GM12878 (cell line): ENCODE measurements at regions not wholly inside any gene's neighbourhood (a gene's known extent, or its start where the extent isn't known, plus 50 kb on each side); places are given as distances from the start of the nearest gene placed in this dataset.

Experiments
- ATAC-seq: fragments of 200-7000 bp; cut with Tn5 transposase; 3 replicates; pipeline ENCODE4 v1.9.1; 2020; ENCODE audit warnings: mild to moderate bottlenecking, moderate library complexity
- BruUV-seq: library from RNA; stranded (reverse); fragments of 400-500 nt; replicated peaks from 2 replicates; lab custom pipeline; 2021; lab: Mats Ljungman, UMichigan
- CTCF ChIA-PET: fragments of 300-600 bp; sonication (Branson Sonifier 250); formaldehyde crosslinking; extraction: SDS; loops from one replicate; lab custom pipeline; 2021; ENCODE audit warnings: inconsistent platforms; lab: Yijun Ruan, JAX
- POLR2A ChIA-PET: fragments of 350-600 bp; formaldehyde crosslinking; extraction: SDS; loops from one replicate; lab custom pipeline; 2021; ENCODE audit warnings: inconsistent platforms; lab: Charles Lee
- RAD21 ChIA-PET: fragments of 300-600 bp; sonication (Branson Sonifier 250); formaldehyde crosslinking; loops from one replicate; lab custom pipeline; 2023; ENCODE audit warnings: antibody characterized with exemption; ENCODE audit not compliant: unreplicated experiment; lab: Charles Lee
- SMC1A ChIA-PET: fragments of 300-600 bp; sonication (Branson Sonifier 250); formaldehyde crosslinking; loops from one replicate; lab custom pipeline; 2023; ENCODE audit not compliant: unreplicated experiment, uncharacterized antibody; lab: Charles Lee
- DNase-seq: peaks from one replicate; pipeline ENCODE4 v3.0.0-alpha.2; 2011; ENCODE audit warnings: low read depth, low spot score
- FAIRE-seq: peaks from 3 replicates; lab custom pipeline; 2011; peaks lifted over from hg19 to GRCh38; lab: Jason Lieb, UNC
- H2AFZ ChIP-seq: 2 replicates; pipeline ENCODE4 v1.6.0; 2011; ENCODE audit warnings: low read depth, low read length, control low read depth; ENCODE audit not compliant: control insufficient read depth
- H3K27ac ChIP-seq: 2 replicates; pipeline ENCODE4 v1.5.1; 2011; ENCODE audit warnings: control low read depth; ENCODE audit not compliant: control insufficient read depth, insufficient read depth
- H3K27me3 ChIP-seq, 2 experiments: replicated peaks in 1 of 2; 2 replicates each; pipeline versions ENCODE4 v1.6.0 to v1.6.1; 2011; ENCODE audit warnings: low read length in 1 of 2; ENCODE audit not compliant: control insufficient read depth in 2 of 2, insufficient read depth in 2 of 2
- H3K36me3 ChIP-seq, 2 experiments: 2 replicates each; pipeline ENCODE4 v1.5.1; 2011; ENCODE audit warnings: low read length in 1 of 2; ENCODE audit not compliant: control insufficient read depth in 2 of 2, insufficient read depth in 2 of 2
- H3K4me1 ChIP-seq: 2 replicates; pipeline ENCODE4 v1.6.1; 2011; ENCODE audit warnings: mild to moderate bottlenecking, low read length, moderate library complexity, mixed read lengths; ENCODE audit not compliant: control insufficient read depth, insufficient read depth
- H3K4me2 ChIP-seq: 2 replicates; pipeline ENCODE4 v1.6.0; 2011; ENCODE audit warnings: control low read depth; ENCODE audit not compliant: control insufficient read depth, insufficient read depth
- H3K4me3 ChIP-seq: fragments of 200-600 bp; sonication (generic); 2 replicates; pipeline ENCODE4 v1.5.1; 2016
- H3K79me2 ChIP-seq: 2 replicates; pipeline ENCODE4 v1.6.0; 2011; ENCODE audit warnings: low read length; ENCODE audit not compliant: control insufficient read depth, insufficient read depth
- H3K9ac ChIP-seq: 2 replicates; pipeline ENCODE4 v1.8.0; 2011; ENCODE audit warnings: low read length, control low read depth, mixed read lengths; ENCODE audit not compliant: control insufficient read depth, insufficient read depth
- H3K9me3 ChIP-seq: replicated peaks from 3 replicates; pipeline ENCODE4 v1.5.1; 2011; ENCODE audit warnings: mild to moderate bottlenecking, low read length; ENCODE audit not compliant: control insufficient read depth, insufficient read depth
- H4K20me1 ChIP-seq: 2 replicates; pipeline ENCODE4 v1.6.0; 2011; ENCODE audit not compliant: control insufficient read depth, insufficient read depth
- BACH1 ChIP-seq: fragments of 450-650 bp; IDR thresholded peaks from 2 replicates; pipeline ENCODE4 v1.6.1; 2017; ENCODE audit warnings: mild to moderate bottlenecking, borderline replicate concordance
- BCL11A ChIP-seq: IDR thresholded peaks from 2 replicates; pipeline ENCODE4 v1.6.1; 2011; ENCODE audit warnings: low read depth, low read length
- BCLAF1 ChIP-seq: fragments of 450-650 bp; IDR thresholded peaks from 2 replicates; pipeline ENCODE4 v1.6.1; 2017; ENCODE audit warnings: antibody characterized with exemption, mild to moderate bottlenecking, moderate library complexity
- CUX1 ChIP-seq: IDR thresholded peaks from 2 replicates; pipeline ENCODE4 v1.6.1; 2012; ENCODE audit warnings: improper control_type of control experiment, low read depth, low read length; ENCODE audit not compliant: insufficient replicate concordance
- FOS ChIP-seq: IDR thresholded peaks from 3 replicates; pipeline ENCODE4 v1.6.1; 2011; ENCODE audit warnings: borderline replicate concordance; ENCODE audit not compliant: insufficient read length; ENCODE audit errors: extremely low read depth
- MEF2B ChIP-seq: fragments of 450-650 bp; IDR thresholded peaks from 2 replicates; pipeline ENCODE4 v1.6.1; 2018; ENCODE audit warnings: mild to moderate bottlenecking, moderate library complexity; ENCODE audit not compliant: partially characterized antibody, poor library complexity, severe bottlenecking
- NRF1 ChIP-seq: conservative IDR thresholded peaks from 2 replicates; pipeline ENCODE4 v1.6.1; 2011; ENCODE audit warnings: mild to moderate bottlenecking, low read depth, low read length, improper control_type of control experiment
- RUNX3 ChIP-seq: IDR thresholded peaks from 2 replicates; pipeline ENCODE4 v1.6.1; 2012; ENCODE audit warnings: low read length, inconsistent platforms
- TCF7 ChIP-seq: IDR thresholded peaks from 2 replicates; pipeline ENCODE4 v1.6.1; 2014; ENCODE audit warnings: antibody characterized with exemption, borderline replicate concordance
- YBX1 ChIP-seq: fragments of 450-650 bp; IDR thresholded peaks from 2 replicates; pipeline ENCODE4 v1.6.1; 2016; ENCODE audit warnings: antibody characterized with exemption
- WGBS: methylation state at CpG from one replicate; pipeline ENCODE4 v1.1.6; 2016; ENCODE audit warnings: low lambda C conversion rate; ENCODE audit not compliant: insufficient replicate concordance, insufficient coverage; ENCODE audit errors: missing lambda C conversion rate; 5-methylcytosine and 5-hydroxymethylcytosine counted together
- in situ Hi-C: fragments of 300-500 bp; cut with MboI; formaldehyde crosslinking; loops from 9 replicates; pipeline ENCODE4 v1.14.3; 2018; ENCODE audit warnings: mixed read lengths
- intact Hi-C: fragments of 100-400 bp; cut with micrococcal nuclease; formaldehyde crosslinking; loops from one replicate; pipeline ENCODE4 v1.14.2; 2022; ENCODE audit not compliant: unreplicated experiment

GRCh38 chr21:25330266-25330665 is 277.0 kb downstream of the MRPL39 start:
- no peaks in the 10 kb centered on the region for H3K27me3 ChIP-seq
- CTCF ChIA-PET: interaction anchor here (0.9 to 1.3 kb wide), 2 partner anchors 13 to 21 kb away, joined by 3 read pairs; no protein-coding TSS in a partner anchor
- TF ChIP-seq FOS: no peak
- TF ChIP-seq YBX1: no peak
- TF ChIP-seq RUNX3: no peak
- no peaks in the 10 kb centered on the region for H3K36me3 ChIP-seq
- no peak overlapping the region for H3K4me3 ChIP-seq
- 100% methylated on average over 2 of the region's 2 CpGs for WGBS
- no TSS peak for BruUV-seq
- POLR2A ChIA-PET: no interaction called here
- H3K9me3 ChIP-seq: no peaks in the 10 kb centered on the region; the same call in 2 of the 3 replicates
- no peaks in the 10 kb centered on the region for H4K20me1 ChIP-seq
- H3K27ac ChIP-seq: no peak overlapping the region
- no peaks in the 10 kb centered on the region for H3K79me2 ChIP-seq
- FAIRE-seq (no peak), ATAC-seq (no peak), DNase-seq (no peak)
- H3K9ac ChIP-seq: no peak overlapping the region
- in situ Hi-C loops (no loop called here), intact Hi-C loops (no loop called here)
- SMC1A ChIA-PET: no interaction called here
- H2AFZ ChIP-seq: no peak overlapping the region
- RAD21 ChIA-PET: no interaction called here
- no peaks in the 10 kb centered on the region for H3K4me1 ChIP-seq
- no peak overlapping the region for H3K4me2 ChIP-seq

GRCh38 chr21:25329227-25329825 is 278.0 kb downstream of the MRPL39 start:
- H3K79me2 ChIP-seq: no peaks in the 10 kb centered on the region
- no peaks in the 10 kb centered on the region for H4K20me1 ChIP-seq
- no peak overlapping the region for H3K4me2 ChIP-seq
- ChIA-PET POLR2A (no interaction called here), SMC1A (interaction anchor here (0.6 to 0.9 kb wide), 4 partner anchors 11 to 57 kb away, joined by 3 read pairs; no protein-coding TSS in a partner anchor), CTCF (interaction anchor here (0.9 to 1.7 kb wide), 4 partner anchors 16 to 433 kb away, joined by 3 to 5 read pairs (median 4); no protein-coding TSS in a partner anchor), RAD21 (no interaction called here)
- 47% methylated on average over 2 of the region's 2 CpGs for WGBS
- in situ Hi-C loops (no loop called here), intact Hi-C loops (no loop called here)
- no peak overlapping the region for H3K27ac ChIP-seq
- ATAC-seq: no peak
- no peak overlapping the region for H3K9ac ChIP-seq
- H3K4me1 ChIP-seq: no peaks in the 10 kb centered on the region
- BruUV-seq: no TSS peak
- no peak overlapping the region for H2AFZ ChIP-seq
- no peaks in the 10 kb centered on the region for H3K9me3 ChIP-seq
- DNase-seq: no peak
- no peak overlapping the region for H3K4me3 ChIP-seq
- H3K36me3 ChIP-seq: no peaks in the 10 kb centered on the region
- H3K27me3 ChIP-seq: no peaks in the 10 kb centered on the region
- FAIRE-seq: no peak
- TF ChIP-seq BCL11A: no peak
- TF ChIP-seq NRF1: no peak
- no peak for TF ChIP-seq CUX1
- TF ChIP-seq MEF2B: no peak
- TF ChIP-seq TCF7: no peak
- TF ChIP-seq BCLAF1: no peak
- TF ChIP-seq BACH1: no peak
